Glutamatergic neuron (in vitro differentiated cells): ENCODE measurements at regions not wholly inside any gene's neighbourhood (a gene's known extent, or its start where the extent isn't known, plus 50 kb on each side); places are given as distances from the start of the nearest gene placed in this dataset.

Experiments used
- DNase-seq: peaks from one replicate; pipeline ENCODE4 v3.0.0; 2022
- H3K27ac Mint-ChIP-seq: one replicate; pipeline ENCODE4 v1.8.0; 2020; ENCODE audit warnings: mild to moderate bottlenecking, mixed read lengths, inconsistent platforms; ENCODE audit not compliant: unreplicated experiment
- H3K27me3 Mint-ChIP-seq: one replicate; pipeline ENCODE4 v1.8.0; 2020; ENCODE audit warnings: mild to moderate bottlenecking, moderate library complexity, mixed read lengths, inconsistent platforms; ENCODE audit not compliant: unreplicated experiment
- H3K36me3 Mint-ChIP-seq: one replicate; pipeline ENCODE4 v1.8.0; 2020; ENCODE audit warnings: mild to moderate bottlenecking, mixed read lengths, inconsistent platforms; ENCODE audit not compliant: unreplicated experiment
- H3K4me1 Mint-ChIP-seq: one replicate; pipeline ENCODE4 v1.8.0; 2020; ENCODE audit warnings: mild to moderate bottlenecking, low read depth, mixed read lengths, inconsistent platforms; ENCODE audit not compliant: unreplicated experiment
- H3K4me3 Mint-ChIP-seq: one replicate; pipeline ENCODE4 v1.8.0; 2020; ENCODE audit warnings: mild to moderate bottlenecking, mixed read lengths, inconsistent platforms; ENCODE audit not compliant: unreplicated experiment
- H3K9me3 Mint-ChIP-seq: one replicate; pipeline ENCODE4 v1.8.0; 2020; ENCODE audit warnings: mild to moderate bottlenecking, moderate library complexity, mixed read lengths, inconsistent platforms; ENCODE audit not compliant: unreplicated experiment
- CTCF ChIP-seq: fragments of 200-600 bp; sonication (generic); IDR thresholded peaks from one replicate; pipeline ENCODE4 v1.5.0; 2021; ENCODE audit not compliant: partially characterized antibody, unreplicated experiment

GRCh38 chr4:134911941-134912340 lies 710.4 kb upstream of the PABPC4L start:
- Mint-ChIP-seq H3K4me3 (no peak overlapping the region), H3K27me3 (peaks cover 4% of the 10 kb centered on the region), H3K4me1 (no peaks in the 10 kb centered on the region), H3K9me3 (no peaks in the 10 kb centered on the region), H3K27ac (no peak overlapping the region), H3K36me3 (peaks cover 5% of the 10 kb centered on the region)
- no peak for DNase-seq
- TF ChIP-seq CTCF: no peak

- no peaks in the 10 kb centered on the region for H3K36me3 Mint-ChIP-seq
- no peaks in the 10 kb centered on the region for H3K9me3 Mint-ChIP-seq
- peak; percentile 36 for TF ChIP-seq CTCF
- no peaks in the 10 kb centered on the region for H3K27me3 Mint-ChIP-seq
- H3K4me1 Mint-ChIP-seq: no peaks in the 10 kb centered on the region
- H3K4me3 Mint-ChIP-seq: no peak overlapping the region
- H3K27ac Mint-ChIP-seq: no peak overlapping the region
- no peak for DNase-seq
Observed at GRCh38 chr4:134906404-134907023, 704.9 kb upstream of the PABPC4L start.

GRCh38 chr4:134905061-134905460 lies 703.5 kb upstream of the PABPC4L start:
- no peaks in the 10 kb centered on the region for H3K36me3 Mint-ChIP-seq
- no peak overlapping the region for H3K4me3 Mint-ChIP-seq
- no peaks in the 10 kb centered on the region for H3K27me3 Mint-ChIP-seq
- H3K9me3 Mint-ChIP-seq: no peaks in the 10 kb centered on the region
- DNase-seq: no peak
- H3K27ac Mint-ChIP-seq: no peak overlapping the region
- no peak for TF ChIP-seq CTCF
- no peaks in the 10 kb centered on the region for H3K4me1 Mint-ChIP-seq

GRCh38 chr4:134888156-134888555 lies 686.6 kb upstream of the PABPC4L start:
- no peak for TF ChIP-seq CTCF
- no peak for DNase-seq
- no peak overlapping the region for H3K4me3 Mint-ChIP-seq
- no peaks in the 10 kb centered on the region for H3K4me1 Mint-ChIP-seq
- no peaks in the 10 kb centered on the region for H3K36me3 Mint-ChIP-seq
- H3K9me3 Mint-ChIP-seq: no peaks in the 10 kb centered on the region
- H3K27me3 Mint-ChIP-seq: no peaks in the 10 kb centered on the region
- no peak overlapping the region for H3K27ac Mint-ChIP-seq

- no peaks in the 10 kb centered on the region for H3K4me1 Mint-ChIP-seq
- no peaks in the 10 kb centered on the region for H3K27me3 Mint-ChIP-seq
- no peak for DNase-seq
- TF ChIP-seq CTCF: no peak
- no peak overlapping the region for H3K27ac Mint-ChIP-seq
- H3K4me3 Mint-ChIP-seq: no peak overlapping the region
- no peaks in the 10 kb centered on the region for H3K36me3 Mint-ChIP-seq
- H3K9me3 Mint-ChIP-seq: no peaks in the 10 kb centered on the region
Observed at GRCh38 chr4:134885436-134885835, 683.8 kb upstream of the PABPC4L start.
